HFFc6 (cell line): ENCODE measurements at regions not wholly inside any gene's neighbourhood (a gene's known extent, or its start where the extent isn't known, plus 50 kb on each side); places are given as distances from the start of the nearest gene placed in this dataset.

Experiments
- DNase-seq: peaks from one replicate; pipeline ENCODE4 v3.0.0-alpha.2; 2018
- H3K27ac Mint-ChIP-seq: 2 replicates; pipeline ENCODE4 v1.8.0; 2020; ENCODE audit warnings: mild to moderate bottlenecking, mixed read lengths
- H3K27me3 Mint-ChIP-seq: 2 replicates; pipeline ENCODE4 v1.8.0; 2021; ENCODE audit warnings: mild to moderate bottlenecking, moderate library complexity, mixed read lengths; ENCODE audit not compliant: insufficient read depth
- H3K36me3 Mint-ChIP-seq: 2 replicates; pipeline ENCODE4 v1.8.0; 2021; ENCODE audit warnings: low read depth, mixed read lengths
- H3K4me1 Mint-ChIP-seq: 2 replicates; pipeline ENCODE4 v1.8.0; 2020; ENCODE audit warnings: low read depth, mixed read lengths
- H3K4me3 Mint-ChIP-seq: 2 replicates; pipeline ENCODE4 v1.8.0; 2020; ENCODE audit warnings: mild to moderate bottlenecking, moderate library complexity, mixed read lengths
- H3K9me3 Mint-ChIP-seq: 2 replicates; pipeline ENCODE4 v1.8.0; 2020; ENCODE audit warnings: mild to moderate bottlenecking, mixed read lengths
- TF ChIP-seq, protein P1 (sequence below): fragments of 200-600 bp; sonication (generic); IDR thresholded peaks from 2 replicates; pipeline ENCODE4 v1.5.0; 2021; ENCODE audit warnings: antibody characterized with exemption, mild to moderate bottlenecking

DNA sequence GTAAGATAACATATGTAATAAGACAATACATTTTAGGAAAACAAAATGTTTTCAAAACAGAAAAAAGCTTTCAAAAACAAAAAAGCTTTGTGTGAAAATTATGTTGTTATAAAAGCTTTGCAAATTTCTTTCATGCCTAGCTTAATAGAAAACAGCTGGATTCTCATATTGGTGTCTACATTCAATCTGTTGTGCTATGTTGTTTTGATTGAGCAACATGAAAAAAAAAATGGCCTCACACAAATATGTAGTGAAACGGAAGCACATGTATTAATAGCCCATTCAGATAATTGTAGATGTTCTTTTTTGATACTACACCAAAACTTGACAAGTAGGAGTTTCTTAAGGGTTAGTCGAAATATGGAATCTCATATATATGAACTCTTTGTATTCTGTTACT, 197.5 kb downstream of the ZEB2 start:
- Mint-ChIP-seq H3K27me3 (no peaks in the 10 kb centered on the region; the same call in 1 of the 2 replicates), H3K27ac (no peak overlapping the region), H3K4me1 (peaks cover 40% of the 10 kb centered on the region), H3K36me3 (no peaks in the 10 kb centered on the region), H3K4me3 (no peak overlapping the region), H3K9me3 (no peaks in the 10 kb centered on the region; the same call in 1 of the 2 replicates)
- DNase-seq: no peak
- TF ChIP-seq, protein P1, sequence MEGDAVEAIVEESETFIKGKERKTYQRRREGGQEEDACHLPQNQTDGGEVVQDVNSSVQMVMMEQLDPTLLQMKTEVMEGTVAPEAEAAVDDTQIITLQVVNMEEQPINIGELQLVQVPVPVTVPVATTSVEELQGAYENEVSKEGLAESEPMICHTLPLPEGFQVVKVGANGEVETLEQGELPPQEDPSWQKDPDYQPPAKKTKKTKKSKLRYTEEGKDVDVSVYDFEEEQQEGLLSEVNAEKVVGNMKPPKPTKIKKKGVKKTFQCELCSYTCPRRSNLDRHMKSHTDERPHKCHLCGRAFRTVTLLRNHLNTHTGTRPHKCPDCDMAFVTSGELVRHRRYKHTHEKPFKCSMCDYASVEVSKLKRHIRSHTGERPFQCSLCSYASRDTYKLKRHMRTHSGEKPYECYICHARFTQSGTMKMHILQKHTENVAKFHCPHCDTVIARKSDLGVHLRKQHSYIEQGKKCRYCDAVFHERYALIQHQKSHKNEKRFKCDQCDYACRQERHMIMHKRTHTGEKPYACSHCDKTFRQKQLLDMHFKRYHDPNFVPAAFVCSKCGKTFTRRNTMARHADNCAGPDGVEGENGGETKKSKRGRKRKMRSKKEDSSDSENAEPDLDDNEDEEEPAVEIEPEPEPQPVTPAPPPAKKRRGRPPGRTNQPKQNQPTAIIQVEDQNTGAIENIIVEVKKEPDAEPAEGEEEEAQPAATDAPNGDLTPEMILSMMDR: no peak

DNA sequence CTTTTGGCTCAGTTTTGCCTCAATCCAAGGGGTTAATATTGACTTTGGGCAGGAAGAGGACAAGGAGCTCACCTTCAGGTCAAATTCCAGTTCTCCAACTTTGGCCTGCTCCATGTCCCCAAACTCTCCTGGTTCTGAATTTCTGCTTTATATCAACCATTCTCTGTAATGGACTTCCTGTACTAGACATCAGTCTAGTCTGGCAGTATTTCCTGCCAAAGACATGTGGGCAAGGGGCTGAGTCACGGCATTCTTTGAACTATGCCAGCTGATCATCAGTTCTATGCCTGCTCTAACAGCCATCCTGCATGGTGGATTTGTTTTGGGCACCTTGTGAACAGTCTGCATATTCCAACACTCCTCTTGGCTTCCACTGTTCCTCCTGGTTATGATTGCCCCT, 199.4 kb downstream of the ZEB2 start:
- Mint-ChIP-seq H3K4me1 (peaks cover 26% of the 10 kb centered on the region), H3K27me3 (no peaks in the 10 kb centered on the region), H3K27ac (peak overlapping the region; percentile 51; the same call in 1 of the 2 replicates), H3K36me3 (no peaks in the 10 kb centered on the region), H3K4me3 (no peak overlapping the region), H3K9me3 (no peaks in the 10 kb centered on the region; the same call in 1 of the 2 replicates)
- DNase-seq: peak; percentile 10
- TF ChIP-seq, protein P1: no peak

DNA sequence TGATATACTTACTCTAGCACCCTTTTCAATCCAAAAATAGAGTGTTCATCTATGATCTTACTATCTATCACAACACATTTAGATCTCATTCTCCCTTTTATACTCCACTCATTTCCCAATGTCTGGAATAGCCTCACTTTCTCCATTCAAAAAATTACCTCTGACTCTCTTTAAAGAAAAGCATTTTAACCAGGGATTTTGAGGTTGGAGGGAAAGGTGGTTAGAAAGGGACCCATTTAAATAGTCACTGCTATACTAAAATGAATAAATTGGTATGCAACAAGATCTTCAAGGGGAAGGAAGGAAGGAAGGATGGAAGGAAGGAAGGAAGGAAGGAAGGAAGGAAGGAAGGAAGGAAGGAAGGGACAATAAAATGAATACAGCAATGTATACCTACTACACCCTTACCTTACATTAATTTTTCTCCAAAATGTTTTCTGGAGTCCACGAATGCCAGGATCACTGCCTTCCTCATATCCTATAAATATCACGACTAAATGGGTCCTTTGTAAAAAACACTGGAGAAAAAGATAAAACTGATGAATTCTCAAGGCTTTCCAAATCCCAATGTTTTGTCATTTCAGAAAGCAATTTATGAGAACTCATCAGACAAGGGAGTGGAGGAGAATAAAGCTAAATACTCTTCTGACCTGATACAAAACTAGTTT, 202.7 kb downstream of the ZEB2 start:
- H3K27ac Mint-ChIP-seq: no peak overlapping the region

DNA sequence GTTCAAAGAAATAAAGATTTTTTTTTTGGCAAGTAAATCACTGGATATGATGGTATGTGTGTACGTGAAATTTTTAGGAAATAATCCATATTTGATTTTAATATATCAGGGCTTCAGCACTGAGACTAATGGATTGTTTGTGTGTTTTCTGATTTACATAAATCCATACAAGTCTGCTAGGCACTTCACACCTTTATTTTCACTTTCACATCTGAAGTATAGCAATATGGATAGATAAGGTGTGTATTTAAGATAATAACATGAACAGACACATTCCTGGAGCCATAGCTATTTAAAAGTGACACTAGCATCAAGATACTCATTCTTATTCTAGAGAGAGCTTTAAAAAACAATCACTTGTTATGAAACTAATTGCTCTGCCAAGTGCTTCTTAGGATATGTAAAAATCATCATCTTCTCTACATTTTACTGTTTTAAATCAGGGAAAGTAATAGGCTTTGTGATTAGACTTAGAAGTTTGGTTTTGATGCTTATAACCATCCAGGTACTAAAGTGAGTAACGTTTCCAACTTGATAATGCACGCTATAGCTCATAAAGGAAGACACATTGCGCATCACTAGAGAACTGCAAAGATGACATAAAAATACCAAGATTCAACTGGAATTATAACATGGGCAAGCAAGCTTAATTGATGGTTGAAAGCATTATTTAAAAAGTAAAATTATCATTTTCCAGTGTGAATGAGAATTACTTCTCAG, 208.9 kb downstream of the ZEB2 start:
- peaks cover 6% of the 10 kb centered on the region for H3K9me3 Mint-ChIP-seq
- DNase-seq: no peak
- peaks cover 26% of the 10 kb centered on the region for H3K36me3 Mint-ChIP-seq
- no peak overlapping the region for H3K27ac Mint-ChIP-seq
- TF ChIP-seq, protein P1: no peak
- no peak overlapping the region for H3K4me3 Mint-ChIP-seq
- H3K4me1 Mint-ChIP-seq: no peaks in the 10 kb centered on the region
- no peaks in the 10 kb centered on the region; the same call in 1 of the 2 replicates for H3K27me3 Mint-ChIP-seq

More for the DNA sequence above, 202.7 kb downstream of the ZEB2 start:
- DNase-seq: no peak
- H3K36me3 Mint-ChIP-seq: peaks cover 11% of the 10 kb centered on the region
- H3K27me3 Mint-ChIP-seq: no peaks in the 10 kb centered on the region
- peaks cover 19% of the 10 kb centered on the region for H3K4me1 Mint-ChIP-seq
- H3K9me3 Mint-ChIP-seq: peaks cover 6% of the 10 kb centered on the region
- H3K4me3 Mint-ChIP-seq: no peak overlapping the region
- TF ChIP-seq, protein P1: no peak

DNA sequence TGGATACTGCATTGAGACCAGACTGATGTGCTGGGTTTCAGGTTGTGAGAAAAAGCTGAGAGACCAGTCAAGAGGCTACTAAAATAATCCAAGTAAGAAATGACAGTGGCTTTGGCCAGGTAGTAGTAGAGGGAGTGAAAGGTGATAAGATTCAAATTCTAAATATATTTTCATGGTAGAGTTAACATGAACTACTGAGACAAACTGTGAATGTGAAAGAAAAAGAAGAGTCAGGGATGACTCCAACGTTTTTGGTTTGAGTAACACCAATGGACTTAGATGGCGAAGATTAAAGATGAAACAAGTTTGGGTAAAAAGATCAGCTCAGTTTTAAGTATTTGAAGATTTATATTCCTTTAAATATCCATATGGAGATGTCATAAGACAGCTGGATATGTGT, 209.4 kb downstream of the ZEB2 start:
- no peak overlapping the region for H3K27ac Mint-ChIP-seq
- peaks cover 6% of the 10 kb centered on the region for H3K9me3 Mint-ChIP-seq

More for the DNA sequence above, 209.4 kb downstream of the ZEB2 start:
- Mint-ChIP-seq H3K4me1 (no peaks in the 10 kb centered on the region), H3K4me3 (no peak overlapping the region), H3K27me3 (no peaks in the 10 kb centered on the region; the same call in 1 of the 2 replicates), H3K36me3 (peaks cover 26% of the 10 kb centered on the region)
- no peak for DNase-seq
- TF ChIP-seq, protein P1: no peak
